GM13976 (cell line): ENCODE measurements at regions not wholly inside any gene's neighbourhood (a gene's known extent, or its start where the extent isn't known, plus 50 kb on each side); places are given as distances from the start of the nearest gene placed in this dataset.

Experiments used
- DNase-seq: peaks from one replicate; pipeline ENCODE4 v3.0.0; 2012; ENCODE audit warnings: low spot score
- CTCF ChIP-seq: IDR thresholded peaks from 2 replicates; pipeline ENCODE4 v1.5.1; 2012; ENCODE audit warnings: borderline replicate concordance, mild to moderate bottlenecking; ENCODE audit not compliant: insufficient read depth; ENCODE audit errors: extremely low read depth, missing control alignments, control extremely low read depth
- in situ Hi-C: fragments of 300-500 bp; cut with MboI; formaldehyde crosslinking; loops from one replicate; pipeline ENCODE4 v1.12.0; 2022; ENCODE audit warnings: low sequenced_read_pairs, mixed read lengths, inconsistent platforms; ENCODE audit not compliant: unreplicated experiment

- DNase-seq: no peak
- in situ Hi-C loops: no loop called here
- no peak for TF ChIP-seq CTCF
These were observed 442.9 kb downstream of the QKI start for GRCh38 chr6:163857421-163857820.

GRCh38 chr6:163850874-163851273 is 436.4 kb downstream of the QKI start:
- DNase-seq: no peak
- in situ Hi-C loops: no loop called here
- TF ChIP-seq CTCF: no peak

GRCh38 chr6:163844761-163845160 is 430.2 kb downstream of the QKI start:
- in situ Hi-C loops: no loop called here
- TF ChIP-seq CTCF: no peak
- no peak for DNase-seq

- in situ Hi-C loops: no loop called here
- TF ChIP-seq CTCF: no peak
- DNase-seq: no peak
These were observed 429.8 kb downstream of the QKI start for GRCh38 chr6:163844357-163844756.

GRCh38 chr6:163843218-163843617 is 428.7 kb downstream of the QKI start:
- TF ChIP-seq CTCF: no peak
- in situ Hi-C loops: no loop called here
- no peak for DNase-seq

- DNase-seq: no peak
- in situ Hi-C loops: no loop called here
- TF ChIP-seq CTCF: no peak
These were observed 427.9 kb downstream of the QKI start for GRCh38 chr6:163842467-163842866.

GRCh38 chr6:163841733-163842132 is 427.2 kb downstream of the QKI start:
- no peak for DNase-seq
- TF ChIP-seq CTCF: no peak
- in situ Hi-C loops: no loop called here
